ENCODE measurements at regions not wholly inside any gene's neighbourhood (a gene's known extent, or its start where the extent isn't known, plus 50 kb on each side); places are given as distances from the start of the nearest gene placed in this dataset.
"Not testable (repeated sequence)": the region's sequence is repeated elsewhere in the genome, so short reads cannot be mapped to it uniquely, and the experiment has no call there.

GRCh38 chr20:26120920-26121319 lies 424.3 kb upstream of the ZNF337 start:
- not testable (repeated sequence) for DNase-seq (ENCODE audit: low read depth, low spot score)

- DNase-seq (ENCODE audit: low read depth, low spot score): not testable (repeated sequence)
These were observed 397.8 kb upstream of the ZNF337 start for GRCh38 chr20:26094498-26094897.

- not testable (repeated sequence) for DNase-seq (ENCODE audit: low read depth, low spot score)
These were observed 395.3 kb upstream of the ZNF337 start for GRCh38 chr20:26091921-26092320.

- DNase-seq (ENCODE audit: low read depth, low spot score): not testable (repeated sequence)
These were observed 389.5 kb upstream of the ZNF337 start for GRCh38 chr20:26086195-26086594.

- not testable (repeated sequence) for DNase-seq (ENCODE audit: low read depth, low spot score)
These were observed 377.3 kb upstream of the ZNF337 start for GRCh38 chr20:26073972-26074371.

- not testable (repeated sequence) for DNase-seq (ENCODE audit: low read depth, low spot score)
These were observed 362.7 kb upstream of the ZNF337 start for GRCh38 chr20:26059324-26059723.

GRCh38 chr20:26058446-26058845 lies 361.8 kb upstream of the ZNF337 start:
- DNase-seq (ENCODE audit: low read depth, low spot score): not testable (repeated sequence)

- DNase-seq (ENCODE audit: low read depth, low spot score): not testable (repeated sequence)
These were observed 360.6 kb upstream of the ZNF337 start for GRCh38 chr20:26057135-26057752.

- not testable (repeated sequence) for DNase-seq (ENCODE audit: low read depth, low spot score)
These were observed 329.1 kb upstream of the ZNF337 start for GRCh38 chr20:26025792-26026191.

GRCh38 chr20:26010942-26011276 lies 314.3 kb upstream of the ZNF337 start:
- DNase-seq (ENCODE audit: low read depth, low spot score): not testable (repeated sequence)

- not testable (repeated sequence) for DNase-seq (ENCODE audit: low read depth, low spot score)
These were observed 313.7 kb upstream of the ZNF337 start for GRCh38 chr20:26010224-26010941.

- DNase-seq (ENCODE audit: low read depth, low spot score): peak; percentile 38
These were observed 313.0 kb upstream of the ZNF337 start for GRCh38 chr20:26009402-26010223.

- not testable (repeated sequence) for DNase-seq (ENCODE audit: low read depth, low spot score)
These were observed 311.4 kb upstream of the ZNF337 start for GRCh38 chr20:26008026-26008425.

GRCh38 chr20:26006164-26006563 lies 309.5 kb upstream of the ZNF337 start:
- DNase-seq (ENCODE audit: low read depth, low spot score): not testable (repeated sequence)

GRCh38 chr20:26003959-26004358 lies 307.3 kb upstream of the ZNF337 start:
- not testable (repeated sequence) for DNase-seq (ENCODE audit: low read depth, low spot score)

GRCh38 chr20:25997367-25998038 lies 300.9 kb upstream of the ZNF337 start:
- DNase-seq (ENCODE audit: low read depth, low spot score): not testable (repeated sequence)

GRCh38 chr20:25992146-25992545 lies 295.5 kb upstream of the ZNF337 start:
- DNase-seq (ENCODE audit: low read depth, low spot score): no peak

- DNase-seq (ENCODE audit: low read depth, low spot score): no peak
These were observed 295.1 kb upstream of the ZNF337 start for GRCh38 chr20:25991756-25992130.

- DNase-seq (ENCODE audit: low read depth, low spot score): no peak
These were observed 294.6 kb upstream of the ZNF337 start for GRCh38 chr20:25991051-25991755.

GRCh38 chr20:25989686-25990085 lies 293.0 kb upstream of the ZNF337 start:
- not testable (repeated sequence) for DNase-seq (ENCODE audit: low read depth, low spot score)

GRCh38 chr20:25989196-25989595 lies 292.5 kb upstream of the ZNF337 start:
- no peak for DNase-seq (ENCODE audit: low read depth, low spot score)
